HG03135 (cell line): ENCODE measurements at regions not wholly inside any gene's neighbourhood (a gene's known extent, or its start where the extent isn't known, plus 50 kb on each side); places are given as distances from the start of the nearest gene placed in this dataset.

Source experiments
- ATAC-seq: cut with Tn5 transposase; IDR thresholded peaks from one replicate; pipeline ENCODE4 v1.9.1; 2021; ENCODE audit warnings: mild to moderate bottlenecking, moderate library complexity; ENCODE audit not compliant: unreplicated experiment

DNA sequence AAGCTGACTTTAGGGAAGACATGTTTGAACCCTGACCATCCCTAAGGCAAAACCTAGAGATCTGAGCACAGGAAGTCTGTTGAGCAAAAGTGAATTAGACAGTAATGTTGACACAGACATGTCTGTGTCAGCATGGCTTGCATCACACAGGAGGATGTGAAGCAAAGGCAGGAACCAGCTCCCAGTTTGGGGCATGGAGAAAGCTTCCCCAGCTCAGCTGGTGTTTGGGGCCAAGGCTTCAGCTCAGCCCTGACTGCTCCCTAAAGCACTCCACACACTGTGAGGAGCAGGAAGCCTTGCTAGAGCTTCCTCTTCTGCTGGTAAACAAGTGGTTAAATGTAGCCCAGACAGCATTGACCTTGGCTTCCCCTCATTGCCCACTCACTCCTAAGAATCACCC is 153.8 kb upstream of the UBL3 start:
- no peak for ATAC-seq

DNA sequence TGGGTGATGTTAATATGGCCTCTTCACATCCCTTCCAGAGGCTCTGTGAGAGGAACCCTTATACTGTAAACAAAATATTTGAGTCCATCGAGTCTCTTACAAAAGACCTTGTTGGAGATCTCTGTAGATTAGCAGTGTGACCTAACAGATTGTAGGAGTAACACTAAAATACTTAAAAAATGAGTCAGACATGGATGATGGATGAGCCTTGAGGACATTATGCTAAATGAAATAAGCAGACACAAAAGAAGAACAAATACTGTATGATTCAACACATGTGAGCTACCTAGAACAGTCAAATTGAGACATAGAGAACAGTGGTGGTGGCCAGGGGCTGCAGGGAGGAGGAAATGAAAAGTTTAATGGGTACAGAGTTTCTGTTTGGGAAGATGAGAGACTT is 152.2 kb upstream of the UBL3 start:
- ATAC-seq, result no peak

DNA sequence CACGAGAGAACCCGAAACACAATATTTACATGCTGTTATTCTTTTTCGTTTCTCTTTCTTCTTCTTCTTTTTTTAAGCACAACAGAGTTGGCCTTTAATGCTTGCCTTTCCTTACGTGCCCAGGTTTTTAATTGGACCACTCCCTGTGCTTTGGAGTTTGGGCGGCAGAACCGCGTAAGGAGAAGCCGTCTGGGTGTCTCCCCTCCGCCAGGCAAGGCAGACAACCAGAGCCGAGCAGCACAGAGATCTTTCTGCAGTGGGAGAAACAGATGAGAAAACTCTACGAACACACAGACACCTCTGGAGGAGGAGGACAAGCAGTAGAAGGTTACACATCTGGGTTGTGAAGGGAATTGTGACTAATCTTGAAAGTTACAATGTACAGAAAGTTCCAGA is 150.0 kb upstream of the UBL3 start:
- no peak for ATAC-seq

DNA sequence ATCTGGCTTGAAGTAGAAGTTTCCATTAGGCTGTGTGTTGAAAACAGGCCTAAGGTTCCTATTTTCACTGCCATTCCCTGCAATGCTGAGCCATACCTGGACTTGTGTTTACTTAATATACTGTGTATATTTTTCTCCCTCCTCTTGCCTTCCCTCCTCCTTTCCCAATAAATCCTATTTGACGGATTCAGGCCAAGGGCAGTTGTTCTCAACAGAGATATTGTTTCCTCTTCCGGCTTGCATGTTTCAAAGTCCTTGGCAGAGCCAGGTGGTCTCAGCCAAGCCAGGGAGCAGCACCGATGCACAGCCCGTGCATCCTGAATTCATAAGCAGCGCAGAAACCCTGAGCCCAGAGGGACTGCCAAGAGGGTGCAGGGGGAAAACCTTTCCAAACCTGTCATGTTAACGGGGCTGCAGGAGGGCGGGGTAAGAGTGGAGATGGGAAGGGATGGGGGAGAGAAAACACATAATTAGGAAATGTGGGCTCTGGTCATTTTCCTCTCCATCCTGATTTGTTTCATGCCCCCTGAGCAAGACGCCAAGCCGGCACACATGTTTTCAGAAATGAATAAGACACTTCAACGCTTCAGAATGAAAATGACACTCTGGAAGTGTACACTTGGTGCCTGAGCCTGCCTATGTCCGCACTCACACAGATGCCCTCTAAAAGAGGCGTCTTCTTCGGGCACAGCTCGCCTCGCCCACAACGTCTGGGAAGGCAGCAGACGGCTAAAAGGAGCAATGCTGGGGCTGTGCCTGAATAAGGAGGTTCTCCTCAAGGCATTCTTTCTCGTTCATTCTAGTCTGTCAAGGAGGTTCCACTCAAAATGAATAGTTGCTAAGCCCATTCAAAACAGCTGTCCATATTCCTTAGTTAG is 149.3 kb upstream of the UBL3 start:
- no peak for ATAC-seq

DNA sequence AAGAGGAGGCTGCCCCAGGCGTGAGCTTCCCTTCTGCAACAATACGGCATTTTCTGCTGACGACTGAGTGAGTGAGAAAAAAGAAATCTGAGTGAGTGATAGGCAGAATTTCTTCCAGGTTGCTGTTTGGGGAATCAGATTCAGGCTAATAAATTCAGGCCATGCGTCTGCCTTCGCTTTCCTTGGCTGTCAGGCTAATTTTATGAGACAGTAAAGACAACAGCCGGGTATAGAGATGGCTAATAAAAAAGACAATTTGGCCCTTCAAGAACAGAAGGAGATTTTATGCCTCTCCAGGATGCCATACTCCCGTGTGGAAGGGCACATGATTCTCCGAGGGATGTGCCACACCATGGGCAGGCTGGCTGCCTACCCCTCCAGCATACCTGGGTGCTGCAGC is 145.9 kb upstream of the UBL3 start:
- ATAC-seq, result no peak

DNA sequence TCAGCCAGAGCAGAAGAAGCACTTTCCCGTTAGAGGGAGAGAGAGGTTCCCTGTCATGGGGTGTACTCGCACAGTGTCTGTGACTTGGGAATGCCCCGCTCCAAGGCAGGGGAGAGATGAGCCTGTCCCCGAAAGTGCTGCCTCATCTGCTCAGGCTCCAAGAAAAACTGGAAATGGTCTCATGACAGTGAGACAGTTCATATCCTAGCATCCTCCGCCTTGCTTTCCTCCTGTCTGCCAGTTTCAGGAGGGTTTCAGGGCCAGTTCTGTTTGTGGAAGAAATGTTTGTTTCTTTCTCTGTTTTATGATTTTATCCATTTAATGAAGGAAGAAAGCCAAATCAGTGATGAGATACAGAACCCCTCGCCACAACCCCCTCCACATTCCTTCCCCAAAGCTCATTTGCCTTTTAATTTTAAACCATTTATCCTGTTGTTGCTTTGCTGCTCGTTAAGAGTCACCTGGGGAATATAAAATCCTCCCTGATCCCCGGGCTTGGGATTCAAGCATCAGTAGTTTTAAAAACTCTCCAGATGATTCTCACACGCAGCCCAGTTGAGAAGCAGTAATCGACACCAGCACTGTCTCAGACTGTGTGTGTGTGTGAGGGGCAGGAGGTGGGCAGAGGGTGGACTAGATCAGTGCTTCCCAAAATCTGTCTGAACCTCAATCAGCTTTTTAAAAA is 144.6 kb upstream of the UBL3 start:
- no peak for ATAC-seq

DNA sequence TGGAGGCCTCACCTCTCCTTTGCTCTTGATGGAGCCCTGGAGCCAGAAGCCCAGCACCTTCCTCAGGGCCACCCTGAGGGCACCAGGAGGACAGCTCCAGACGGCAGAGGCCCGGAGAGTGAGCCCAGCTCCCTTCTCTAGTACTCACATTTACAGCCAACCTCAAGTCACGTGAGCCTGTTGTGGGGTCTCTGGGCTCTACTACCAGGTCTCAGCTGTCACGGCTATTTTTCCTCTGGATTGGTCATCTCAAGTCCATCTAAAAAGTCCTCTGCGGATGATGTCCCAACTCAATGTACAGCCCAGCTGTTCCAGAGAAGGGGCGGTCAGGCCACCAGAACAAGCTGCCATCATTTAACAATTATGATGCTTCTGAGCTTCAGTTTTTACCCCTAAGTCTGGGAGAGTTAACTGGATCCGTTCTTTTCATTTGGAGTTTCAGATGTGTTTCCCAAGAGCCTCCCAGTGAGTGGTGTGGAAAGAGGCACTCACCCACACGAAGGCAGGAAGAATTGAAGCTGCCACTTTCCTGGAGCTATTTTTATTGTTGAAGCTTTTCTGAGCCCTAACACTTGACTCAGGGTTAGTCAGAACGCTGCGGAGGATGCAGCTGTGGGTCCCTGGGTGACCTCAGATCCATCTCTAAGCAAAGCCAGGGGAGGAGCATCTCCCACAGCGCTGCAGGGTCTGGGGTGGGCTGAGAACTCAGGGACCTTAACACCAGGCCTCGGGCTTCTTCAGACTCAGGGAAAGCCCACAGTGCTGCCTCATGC is 143.5 kb upstream of the UBL3 start:
- no peak for ATAC-seq

DNA sequence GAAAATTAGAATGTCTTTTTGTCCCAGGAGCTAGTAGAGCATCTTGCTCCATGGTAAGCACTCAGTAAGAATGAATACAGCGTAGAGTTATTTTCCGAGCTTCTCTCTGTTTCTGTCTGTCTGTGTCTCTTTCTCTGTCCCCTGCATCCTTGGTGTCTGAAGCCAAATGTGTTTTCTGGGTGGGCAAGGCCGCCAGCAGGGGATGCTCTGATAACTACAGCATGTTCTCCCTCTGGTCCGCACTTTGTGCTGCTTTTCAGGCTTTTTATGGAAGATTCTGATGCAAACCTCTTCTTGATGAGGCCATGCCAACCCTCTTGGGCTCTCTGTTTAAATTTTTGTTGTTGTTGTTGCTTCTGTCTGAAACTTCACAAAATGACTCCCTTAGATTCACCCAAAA is 142.8 kb upstream of the UBL3 start:
- ATAC-seq, result no peak

DNA sequence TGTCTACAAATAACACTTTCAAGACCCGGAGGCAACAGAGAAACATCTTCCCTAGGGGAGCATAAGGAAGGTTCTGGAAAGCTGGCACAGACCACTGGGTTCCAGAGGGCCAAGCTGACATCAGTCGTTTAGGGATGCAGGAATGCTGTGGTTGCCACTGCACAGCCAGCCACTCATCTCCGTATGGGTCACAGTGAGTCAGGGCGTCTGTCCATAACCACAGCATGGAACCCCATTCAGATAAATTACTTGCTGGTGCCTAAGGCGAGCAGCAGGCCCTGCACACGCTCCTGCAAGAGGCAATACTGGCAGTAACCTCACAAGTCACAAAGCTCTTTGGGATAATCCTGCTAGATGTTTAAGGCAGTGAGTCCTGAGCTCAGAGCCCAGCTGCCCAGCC is 140.9 kb upstream of the UBL3 start:
- no peak for ATAC-seq

DNA sequence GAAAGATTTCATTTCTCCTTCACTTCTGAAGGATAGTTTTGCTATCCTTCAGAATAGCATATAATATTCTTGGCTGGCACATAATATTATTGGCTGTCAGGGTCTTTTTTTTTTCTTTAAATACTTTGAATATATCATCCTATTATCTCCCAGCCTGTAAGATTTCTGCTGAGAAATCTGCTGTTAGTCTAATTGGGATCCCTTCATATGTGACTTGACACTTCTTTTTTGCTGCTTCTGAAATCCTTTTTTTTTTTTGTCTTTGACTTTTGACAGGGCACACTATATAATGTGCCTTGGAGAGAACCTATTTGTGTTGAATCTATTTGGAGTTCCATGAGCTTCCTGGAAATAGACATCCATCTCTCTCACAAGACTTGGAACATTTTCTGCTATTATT is 136.9 kb upstream of the UBL3 start:
- ATAC-seq, result no peak

DNA sequence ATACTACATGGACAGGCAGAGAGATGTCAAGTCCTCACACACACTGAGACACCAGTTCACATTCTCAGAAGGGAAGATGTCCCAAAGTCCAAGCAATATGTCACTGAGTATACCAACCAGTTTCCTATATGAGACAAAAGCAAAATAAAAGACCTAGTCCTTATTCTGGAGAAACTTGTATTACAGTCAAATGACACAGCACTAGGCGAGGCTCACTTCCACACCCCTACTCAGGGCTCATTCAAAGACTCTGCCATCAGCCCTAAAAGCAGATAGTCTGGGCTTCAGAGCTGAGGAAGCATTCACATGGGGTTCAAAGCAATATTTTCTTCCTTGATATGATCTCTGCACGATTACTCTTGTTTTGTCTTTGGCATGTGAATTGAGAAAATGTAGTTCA is 129.9 kb upstream of the UBL3 start:
- ATAC-seq, result no peak

DNA sequence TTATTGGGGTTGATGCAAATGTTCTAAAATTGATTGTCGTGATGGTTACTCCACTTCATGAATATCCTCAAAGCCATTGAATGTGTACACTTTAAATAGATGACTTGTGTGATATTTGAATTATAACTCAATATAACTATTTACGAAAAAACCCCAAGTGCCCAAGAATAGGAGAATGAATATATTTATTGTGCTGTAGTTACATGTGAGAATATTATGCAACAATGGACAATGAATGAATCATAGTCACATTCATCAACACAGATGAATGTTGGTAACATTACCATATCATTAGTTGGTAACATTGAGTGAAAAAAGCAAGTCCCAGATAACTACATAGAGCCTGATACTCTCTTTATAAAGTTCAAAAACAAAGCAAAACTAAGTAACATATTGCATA is 127.8 kb upstream of the UBL3 start:
- ATAC-seq, result no peak

DNA sequence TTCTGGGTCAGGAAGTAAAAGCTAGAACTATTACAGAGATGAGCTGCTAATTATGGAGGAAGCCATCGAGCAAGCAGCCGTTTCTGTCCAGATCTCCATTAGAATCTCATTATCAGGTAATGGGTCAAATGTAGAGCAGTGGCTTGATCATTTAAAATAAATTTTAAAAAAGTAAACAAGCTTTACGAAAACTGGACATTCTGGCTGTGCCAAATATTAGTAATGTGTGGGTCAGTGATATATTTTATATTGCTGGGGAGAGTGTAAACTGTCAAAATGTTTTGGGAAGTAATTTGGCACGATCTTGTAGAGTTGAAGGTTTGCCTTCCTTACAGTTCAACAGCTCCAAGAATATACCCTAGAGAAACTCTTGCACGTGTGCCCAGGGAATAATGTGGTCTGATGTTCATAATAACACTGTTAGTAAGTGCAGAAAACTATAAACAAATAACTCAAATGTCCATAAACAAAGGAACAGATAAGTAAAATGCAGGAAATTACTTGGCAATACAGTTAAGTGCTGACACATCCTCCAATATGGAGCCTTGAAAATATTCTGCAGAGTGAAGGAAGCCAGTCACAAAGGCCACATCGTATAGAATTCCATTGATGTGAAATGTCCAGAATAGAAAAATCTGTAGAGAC is 127.2 kb upstream of the UBL3 start:
- ATAC-seq, result no peak

DNA sequence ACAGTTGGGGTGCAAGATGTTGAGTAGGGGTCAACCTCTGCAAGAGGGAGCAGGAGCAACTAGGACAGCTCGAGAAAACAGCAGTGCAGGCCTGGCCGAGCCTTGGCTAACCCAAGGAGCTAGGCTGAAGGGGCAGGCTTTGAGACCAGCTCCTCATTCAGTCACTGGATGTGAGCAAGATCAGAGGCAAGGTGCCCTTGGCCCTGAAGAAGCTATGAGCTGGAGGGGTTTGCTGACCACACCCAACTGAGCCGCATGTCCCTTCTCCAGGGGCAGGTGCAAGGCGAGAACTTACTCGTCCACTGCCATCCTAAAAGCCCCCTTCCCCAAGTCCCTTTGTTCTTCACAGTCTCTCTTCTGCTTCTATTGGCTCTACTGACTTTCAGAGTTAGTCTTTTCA is 126.1 kb upstream of the UBL3 start:
- ATAC-seq, result no peak

DNA sequence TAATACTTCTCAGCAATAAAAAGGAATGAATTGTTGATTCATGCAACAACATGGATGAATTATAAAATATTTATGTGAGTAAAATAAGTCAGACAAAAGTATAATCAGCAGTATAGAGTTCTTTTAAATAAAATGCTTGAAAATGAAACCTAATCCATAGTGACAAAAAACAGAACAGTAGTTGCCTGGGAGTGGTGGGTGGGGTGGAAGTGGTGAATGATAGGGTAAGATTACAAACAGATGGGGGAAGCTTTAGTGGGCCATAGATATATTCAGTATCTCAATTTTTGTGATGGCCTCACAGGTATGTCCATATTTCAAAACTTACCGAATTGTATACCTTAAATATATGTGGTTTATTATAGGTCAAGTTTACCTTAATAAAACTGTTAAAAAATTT is 124.9 kb upstream of the UBL3 start:
- ATAC-seq, result no peak

DNA sequence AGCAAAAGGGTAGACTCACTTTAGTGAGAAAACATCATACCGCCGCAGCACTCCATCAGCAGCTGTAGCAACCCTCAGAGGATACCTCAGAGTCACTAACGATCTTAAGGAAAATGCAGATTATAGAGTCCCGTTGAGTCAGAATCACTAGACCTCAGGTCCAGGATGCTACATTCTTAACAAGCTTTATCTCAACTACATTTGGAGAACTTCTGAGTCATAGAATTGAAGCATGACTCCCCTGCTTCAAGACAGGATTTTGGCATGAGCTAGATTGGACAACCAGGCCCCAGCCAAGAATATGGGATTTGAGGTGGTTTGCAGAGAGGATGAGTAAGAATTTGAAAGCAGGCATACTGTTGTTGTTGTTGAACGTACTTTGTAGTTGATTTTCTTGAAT is 118.9 kb upstream of the UBL3 start:
- ATAC-seq, result no peak

DNA sequence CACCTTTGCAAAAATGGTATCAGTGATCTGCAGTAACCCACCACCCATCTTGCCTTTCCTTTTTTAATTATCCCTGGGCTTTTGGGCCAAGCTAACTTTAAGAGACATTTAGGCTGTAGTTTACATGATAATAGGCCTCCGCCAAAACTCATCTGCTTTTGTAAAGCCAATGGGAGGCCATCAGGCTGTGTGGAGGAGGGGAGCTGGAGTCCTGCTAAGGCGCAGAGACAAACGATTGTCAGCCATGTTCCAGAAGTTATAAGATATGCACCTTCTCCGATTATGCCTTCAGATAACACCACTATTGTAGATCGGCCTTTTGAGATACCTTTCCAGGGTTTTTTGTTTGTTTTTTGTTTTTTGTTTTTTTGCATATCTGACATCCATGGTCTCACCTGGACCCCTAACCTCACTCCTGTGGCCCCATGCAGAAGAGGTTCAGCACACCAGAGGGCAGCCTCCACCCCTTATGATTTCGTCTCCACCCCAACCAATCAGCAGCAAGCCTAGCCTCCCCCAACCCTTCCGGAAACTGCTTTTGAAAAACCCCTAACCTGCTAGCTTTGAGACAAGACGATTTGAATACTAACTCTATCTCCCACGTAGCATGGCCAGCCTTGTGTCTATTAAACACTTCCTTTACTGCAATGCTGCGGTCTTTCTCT is 113.9 kb upstream of the UBL3 start:
- no peak for ATAC-seq

DNA sequence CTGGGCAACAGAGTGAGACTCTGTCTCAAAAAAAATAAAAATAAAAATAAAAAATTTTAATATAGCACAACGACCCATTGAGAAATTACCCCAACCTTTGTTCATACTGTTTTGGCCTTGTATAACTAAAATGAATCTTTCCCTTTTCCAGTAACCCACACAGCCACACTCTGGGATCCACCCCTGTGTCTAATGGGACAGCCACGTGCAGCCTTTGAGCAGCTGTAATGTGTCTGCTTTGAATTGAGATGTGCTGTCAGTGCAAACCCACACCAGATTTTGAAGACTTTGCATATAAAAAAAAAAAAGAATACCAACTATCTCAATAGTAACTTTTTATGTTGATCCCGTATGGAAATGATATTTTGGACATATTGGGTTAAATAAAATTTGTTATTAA is 112.7 kb upstream of the UBL3 start:
- no peak for ATAC-seq

DNA sequence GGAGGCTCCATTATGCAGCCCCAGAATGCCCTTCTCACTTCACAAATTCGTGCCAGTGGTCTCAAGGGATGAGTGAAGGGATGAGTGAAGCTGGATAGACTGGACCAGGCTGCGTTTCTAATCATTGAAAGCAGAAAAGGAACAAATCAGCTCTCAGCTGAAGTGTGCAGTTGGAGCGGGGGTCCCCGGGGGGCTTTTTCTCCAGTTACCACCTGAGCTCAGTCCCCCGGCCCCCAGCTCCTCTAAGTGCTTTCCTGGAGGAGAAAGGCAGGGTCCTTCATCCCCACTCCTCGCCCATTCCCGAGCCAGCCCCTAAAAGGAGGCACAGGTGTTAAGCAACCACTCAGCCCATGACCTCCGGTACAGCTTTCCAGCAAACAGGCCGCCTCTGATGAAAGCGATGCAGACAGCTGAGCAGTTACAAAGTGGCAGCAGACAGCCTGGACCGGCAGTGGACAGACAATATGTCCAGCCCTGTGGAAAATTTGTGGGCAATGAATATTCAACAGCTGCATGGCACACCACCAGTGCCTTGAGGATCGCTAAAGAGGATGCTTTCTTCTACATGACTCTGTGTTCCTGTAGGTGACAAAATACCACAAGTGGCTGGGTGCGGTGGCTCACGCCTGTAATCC is 110.7 kb upstream of the UBL3 start:
- ATAC-seq, result no peak

DNA sequence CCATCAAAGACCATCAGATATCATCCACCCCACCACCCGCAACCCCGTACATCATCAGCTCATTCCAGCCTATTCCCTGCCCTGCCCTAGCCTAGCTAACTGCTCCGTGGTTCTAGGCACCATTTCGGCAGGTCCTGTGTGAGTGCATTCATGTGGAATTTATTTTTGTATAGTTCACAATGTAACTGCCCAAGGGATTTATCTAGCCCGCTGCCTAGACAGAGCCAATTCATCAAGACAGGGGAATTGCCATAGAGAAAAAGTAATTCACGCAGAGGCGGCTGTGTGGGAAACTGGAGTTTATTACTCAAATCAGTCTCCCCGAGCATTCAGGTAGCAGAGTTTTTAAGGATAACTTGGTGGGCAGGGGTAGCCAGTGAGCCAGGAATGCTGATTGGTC is 109.2 kb upstream of the UBL3 start:
- ATAC-seq, result no peak
